NCI-H1694 treated with DMSO at 0.1 percent for 48 hours (cell line): ENCODE measurements at regions not wholly inside any gene's neighbourhood (a gene's known extent, or its start where the extent isn't known, plus 50 kb on each side); places are given as distances from the start of the nearest gene placed in this dataset.

Experiments used
- DNase-seq: peaks from one replicate; lab custom pipeline; 2025; lab: John Stamatoyannopoulos, UW

- no peak for DNase-seq
Measured at GRCh38 chr12:45627407-45628069, 102.0 kb upstream of the ARID2 start.

DNA sequence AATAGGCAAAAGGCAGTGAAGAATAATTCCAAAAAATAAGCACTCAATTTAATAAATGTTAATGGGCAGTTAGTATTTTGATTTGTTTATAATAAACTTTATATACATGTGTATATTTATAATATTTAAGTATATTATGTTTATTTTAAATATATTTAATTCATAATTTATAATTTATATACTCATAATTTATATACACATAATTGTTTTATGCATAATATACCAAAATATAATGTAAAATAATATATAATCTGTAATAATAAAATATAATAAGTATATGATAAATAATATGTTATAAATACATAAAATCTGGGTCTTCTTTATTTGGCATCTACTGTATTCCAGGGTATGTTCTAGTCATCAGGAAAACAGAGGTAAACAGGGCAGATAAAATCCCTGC, 100.2 kb upstream of the ARID2 start:
- no peak for DNase-seq

- DNase-seq = no peak
Measured at GRCh38 chr12:45633733-45634132, 95.8 kb upstream of the ARID2 start.

DNA sequence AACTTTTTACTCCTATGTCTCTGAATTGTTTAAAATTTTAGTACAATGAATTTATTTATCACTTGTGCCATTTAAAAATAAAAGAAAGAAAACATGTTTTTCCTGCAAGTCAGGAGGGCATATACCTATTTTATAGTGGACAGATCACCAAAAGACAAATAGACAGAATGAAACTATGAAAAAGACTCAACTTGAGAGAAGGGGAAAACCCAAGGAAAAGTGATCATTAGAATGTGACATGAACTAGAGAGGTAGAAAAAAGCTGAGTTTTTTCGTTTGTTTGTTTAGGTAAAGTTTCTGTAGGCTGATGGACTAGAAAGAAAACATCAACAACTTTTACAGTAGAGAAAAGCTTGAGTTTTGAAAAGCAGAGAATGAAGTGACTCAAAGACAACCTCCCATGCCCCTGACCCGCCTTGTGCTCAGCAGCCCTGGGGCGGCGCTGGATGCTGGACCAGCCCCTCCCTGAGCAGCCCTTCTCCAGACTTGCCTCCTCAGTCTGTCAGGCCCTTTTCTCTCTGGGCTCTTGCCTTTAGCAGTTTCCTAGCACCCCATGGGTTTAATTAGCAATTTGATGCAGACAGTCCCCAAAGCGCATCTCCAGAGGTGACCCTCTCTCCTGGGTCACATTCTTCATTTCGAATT, 95.1 kb upstream of the ARID2 start:
- no peak for DNase-seq

DNA sequence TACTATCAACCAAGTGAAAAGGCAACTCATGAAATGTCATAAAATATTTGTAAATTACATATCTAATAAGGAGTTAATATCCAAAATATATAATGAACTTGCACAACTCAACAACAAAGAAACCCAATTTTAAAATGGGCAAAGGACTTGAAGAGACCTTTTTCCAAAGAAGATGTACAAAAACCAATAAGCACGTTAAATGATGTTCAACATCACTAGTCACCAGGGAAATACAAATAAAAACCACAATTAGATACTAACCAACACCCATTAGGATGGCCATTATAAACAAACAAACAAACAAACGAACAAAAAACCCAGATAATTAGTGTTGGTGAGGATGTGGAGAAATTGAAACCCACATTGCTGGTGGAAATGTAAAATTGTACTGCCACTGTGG, 92.3 kb upstream of the ARID2 start:
- DNase-seq = no peak

- no peak for DNase-seq
Measured at GRCh38 chr12:45637706-45638105, 91.8 kb upstream of the ARID2 start.

- DNase-seq = no peak
Measured at GRCh38 chr12:45638386-45638785, 91.1 kb upstream of the ARID2 start.

- DNase-seq = no peak
Measured at GRCh38 chr12:45644541-45644940, 85.0 kb upstream of the ARID2 start.

DNA sequence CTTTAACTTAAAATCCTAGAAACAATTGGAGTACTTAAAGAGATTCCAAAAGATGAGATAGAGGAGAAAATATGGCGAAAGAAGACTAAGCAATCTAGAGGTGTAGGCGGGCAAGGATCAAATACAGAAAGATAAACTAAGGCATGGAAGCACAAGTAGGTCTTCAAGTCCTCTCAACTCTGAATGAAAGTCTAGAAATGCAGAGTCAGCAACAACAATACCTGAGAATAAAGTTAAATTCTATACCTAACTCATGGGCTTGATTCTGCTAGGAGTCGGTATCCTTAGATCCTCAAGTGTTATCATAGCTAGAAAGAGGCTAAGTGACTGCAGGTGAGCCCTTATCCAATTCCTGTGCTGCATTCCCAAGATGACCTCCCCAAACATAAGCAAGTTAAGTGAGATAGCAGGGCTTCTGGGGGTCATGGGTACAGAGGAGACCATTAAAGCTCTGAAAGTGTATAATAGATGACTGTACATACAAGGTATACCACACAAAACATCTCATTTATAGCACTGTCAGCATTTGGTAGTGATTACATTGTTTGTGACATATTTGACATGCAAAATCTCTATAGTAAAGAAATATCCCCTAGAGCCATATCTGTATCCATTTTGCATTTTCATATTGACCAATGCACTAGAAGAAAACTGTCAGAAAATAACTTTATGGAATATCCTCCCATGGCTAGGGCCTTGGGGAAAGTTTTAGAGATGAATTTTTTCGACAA, 82.5 kb upstream of the ARID2 start:
- no peak for DNase-seq

GRCh38 chr12:45648070-45648469, 81.4 kb upstream of the ARID2 start:
- DNase-seq = no peak

DNA sequence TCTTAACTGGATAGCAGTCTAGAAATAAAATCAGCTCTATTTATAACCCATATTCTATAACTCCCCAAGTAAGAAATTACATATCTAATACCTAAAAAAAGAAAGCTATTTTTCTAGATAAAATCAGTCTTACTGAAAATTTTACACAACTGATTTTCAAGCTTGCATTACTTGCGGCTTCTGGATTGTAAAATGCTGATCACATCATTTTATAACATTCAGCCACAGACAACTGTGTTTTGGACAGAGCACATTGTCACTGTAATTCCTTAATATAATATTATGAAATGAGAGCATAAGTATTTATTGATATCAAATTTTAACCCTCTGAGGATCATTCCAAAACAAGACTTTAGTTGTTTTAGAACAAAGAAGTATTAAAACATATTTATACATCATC, 78.5 kb upstream of the ARID2 start:
- DNase-seq = no peak

GRCh38 chr12:45654002-45654665, 75.4 kb upstream of the ARID2 start:
- DNase-seq = peak; percentile 25

DNA sequence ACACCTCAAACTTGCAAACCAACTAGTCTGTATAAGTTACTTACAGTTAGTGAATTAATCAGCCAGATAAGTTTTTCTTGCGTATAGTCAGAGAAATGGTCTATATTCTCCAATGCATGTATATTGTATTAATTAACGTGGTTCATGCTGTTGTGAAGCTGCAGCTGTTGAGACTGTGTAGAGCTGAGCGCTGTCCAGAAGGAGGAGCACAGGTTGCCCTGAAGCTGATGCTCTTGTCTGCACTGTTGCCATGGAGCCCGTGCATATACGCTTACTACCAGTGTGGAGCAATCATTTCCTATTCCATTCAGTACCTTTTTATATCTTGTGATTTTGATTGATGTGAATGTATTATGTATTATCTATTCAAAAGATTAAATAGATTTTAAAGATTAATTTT, 74.3 kb upstream of the ARID2 start:
- peak; percentile 37 for DNase-seq

DNA sequence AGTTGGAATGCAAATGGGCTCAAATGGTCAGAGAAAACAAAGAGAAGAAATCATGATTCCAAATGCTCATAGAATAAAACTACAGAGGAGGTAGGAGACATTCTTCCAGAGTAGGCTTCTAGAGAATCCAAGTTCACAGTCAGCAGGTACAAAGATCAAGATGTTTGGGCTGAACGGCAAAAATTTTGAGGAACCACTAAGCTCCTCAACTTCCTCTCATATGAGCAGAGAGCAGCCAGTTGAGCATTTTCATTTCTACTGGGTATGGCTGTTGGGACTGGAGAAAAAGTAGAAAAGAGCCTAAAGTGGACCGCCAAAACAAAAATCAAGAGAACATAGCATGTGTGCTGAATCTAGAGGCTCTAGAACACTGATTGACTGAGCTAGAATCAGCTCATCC, 73.8 kb upstream of the ARID2 start:
- no peak for DNase-seq

- DNase-seq = no peak
Measured at GRCh38 chr12:45658020-45658419, 71.5 kb upstream of the ARID2 start.

GRCh38 chr12:45660330-45660729, 69.2 kb upstream of the ARID2 start:
- no peak for DNase-seq

- no peak for DNase-seq
Measured at GRCh38 chr12:45663455-45663854, 66.1 kb upstream of the ARID2 start.

GRCh38 chr12:45665941-45666340, 63.6 kb upstream of the ARID2 start:
- DNase-seq = no peak

DNA sequence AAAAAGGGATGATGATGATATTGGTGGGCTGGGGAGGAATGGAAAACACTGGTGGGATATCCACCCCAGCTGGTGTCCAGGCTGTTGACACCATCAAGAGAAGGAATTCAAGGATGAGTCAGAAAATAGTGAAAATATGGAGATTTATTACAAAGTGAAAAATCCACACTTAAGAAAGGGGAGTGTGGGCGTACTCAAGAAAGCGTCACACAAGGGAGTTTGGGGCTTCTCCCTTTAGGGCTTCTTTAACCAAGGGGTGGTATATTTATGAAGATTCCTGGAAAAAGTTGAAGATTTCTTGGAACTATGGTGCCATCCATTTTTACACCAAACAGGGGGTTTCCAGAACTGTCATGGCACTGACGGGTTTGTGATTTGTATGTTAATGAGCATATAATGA, 63.1 kb upstream of the ARID2 start:
- DNase-seq = no peak

GRCh38 chr12:45666816-45667215, 62.7 kb upstream of the ARID2 start:
- no peak for DNase-seq

GRCh38 chr12:45667761-45668160, 61.7 kb upstream of the ARID2 start:
- DNase-seq = no peak

DNA sequence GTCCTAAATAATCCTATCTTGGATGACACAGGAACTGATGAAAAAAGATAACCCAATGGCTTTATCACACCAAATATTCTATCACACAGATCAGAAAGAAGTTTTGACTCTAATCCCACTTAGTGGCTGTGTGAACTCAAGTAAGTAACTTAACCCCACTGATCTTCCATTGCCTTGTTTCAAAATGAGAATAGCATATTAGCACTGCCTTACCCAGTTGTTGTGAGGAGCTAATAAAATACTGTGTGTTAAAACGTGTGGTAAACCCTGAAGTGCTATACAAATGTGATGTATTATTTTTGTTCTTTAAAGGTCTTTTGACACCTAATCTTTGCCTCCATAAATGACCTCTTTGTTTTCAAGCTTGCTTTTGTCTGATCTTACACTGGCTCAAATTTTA, 60.9 kb upstream of the ARID2 start:
- no peak for DNase-seq

DNA sequence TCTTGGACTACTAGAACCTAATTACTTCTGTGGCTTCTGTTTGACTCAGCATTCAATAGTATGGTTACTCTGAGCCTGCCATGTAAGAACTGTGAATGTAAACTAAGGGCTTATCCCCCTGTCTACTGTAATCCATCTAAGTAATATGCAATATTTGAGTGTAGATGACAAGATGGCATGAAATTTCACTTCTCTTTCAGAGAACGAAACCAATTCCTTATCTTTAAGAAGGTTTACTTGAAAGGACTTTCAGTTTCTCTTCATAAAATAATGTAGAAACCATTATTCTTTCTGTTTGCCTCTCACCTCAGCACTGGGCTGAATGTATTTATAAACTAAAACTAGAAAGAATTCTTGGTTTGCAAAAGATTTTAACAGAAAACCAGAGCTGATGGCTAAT, 60.4 kb upstream of the ARID2 start:
- DNase-seq = no peak
